Epidermal melanocyte (primary cell): ENCODE measurements at regions not wholly inside any gene's neighbourhood (a gene's known extent, or its start where the extent isn't known, plus 50 kb on each side); places are given as distances from the start of the nearest gene placed in this dataset.

Source experiments
- DNase-seq: peaks from one replicate; pipeline ENCODE4 v3.0.0; 2011; ENCODE audit warnings: low spot score; ENCODE audit not compliant: insufficient read length

- DNase-seq: no peak
Measured at GRCh38 chr2:9137379-9138150, 69.0 kb upstream of the ASAP2 start.

DNA sequence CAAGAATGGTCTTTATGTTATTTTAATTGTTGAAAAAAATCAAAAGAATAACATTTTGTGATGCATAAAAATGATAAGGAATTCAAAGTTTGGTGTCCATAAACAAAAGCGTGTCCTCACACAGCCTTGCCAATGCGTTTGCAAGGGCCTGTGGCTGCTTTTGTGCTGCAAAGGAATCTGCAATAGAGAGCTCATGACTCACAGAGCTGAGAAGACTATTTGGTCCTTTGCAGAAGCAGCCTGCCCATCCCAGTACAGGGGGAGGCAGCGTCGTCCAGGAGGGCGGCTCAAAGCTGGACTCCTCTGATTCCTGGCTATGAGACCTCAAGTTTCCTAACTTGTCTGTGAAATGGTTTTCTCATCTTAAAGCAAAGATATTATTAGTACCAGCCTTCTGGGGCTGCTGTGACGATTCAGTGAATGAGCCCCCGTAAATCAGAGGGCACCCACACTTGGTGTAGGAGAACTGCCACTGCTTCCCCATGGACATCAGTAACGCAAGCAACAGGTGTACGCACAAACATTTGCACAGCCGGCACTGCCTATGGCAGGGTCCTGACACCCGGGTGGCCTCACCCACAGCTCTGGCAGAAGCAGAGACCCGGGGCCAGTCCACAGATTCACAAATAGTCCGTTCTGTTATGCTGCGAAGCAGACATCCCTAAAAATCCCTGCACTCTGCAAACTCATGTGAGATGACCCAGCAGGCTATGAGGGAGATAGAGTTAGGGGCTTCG is 70.6 kb upstream of the ASAP2 start:
- no peak for DNase-seq

DNA sequence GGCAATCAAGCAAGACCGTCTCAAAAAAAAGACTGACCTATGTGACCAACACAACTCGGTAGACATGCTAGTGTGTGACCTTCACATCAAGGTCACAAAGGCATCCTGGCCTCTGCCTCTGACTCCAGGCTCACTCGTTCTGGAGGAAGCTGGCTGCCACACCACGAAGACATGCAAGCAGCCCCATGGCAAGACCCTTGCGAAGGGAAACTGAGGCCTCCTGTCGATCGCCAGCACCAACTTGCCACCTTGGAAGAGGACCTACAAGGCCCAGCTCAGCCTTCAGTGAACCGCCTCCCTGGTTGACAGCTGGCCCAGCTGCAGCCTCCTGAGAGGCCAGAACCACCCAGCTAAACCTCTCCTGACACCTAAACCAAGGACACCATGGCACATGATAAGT is 79.3 kb upstream of the ASAP2 start:
- no peak for DNase-seq

GRCh38 chr2:9126540-9126939 is 80.1 kb upstream of the ASAP2 start:
- no peak for DNase-seq

DNA sequence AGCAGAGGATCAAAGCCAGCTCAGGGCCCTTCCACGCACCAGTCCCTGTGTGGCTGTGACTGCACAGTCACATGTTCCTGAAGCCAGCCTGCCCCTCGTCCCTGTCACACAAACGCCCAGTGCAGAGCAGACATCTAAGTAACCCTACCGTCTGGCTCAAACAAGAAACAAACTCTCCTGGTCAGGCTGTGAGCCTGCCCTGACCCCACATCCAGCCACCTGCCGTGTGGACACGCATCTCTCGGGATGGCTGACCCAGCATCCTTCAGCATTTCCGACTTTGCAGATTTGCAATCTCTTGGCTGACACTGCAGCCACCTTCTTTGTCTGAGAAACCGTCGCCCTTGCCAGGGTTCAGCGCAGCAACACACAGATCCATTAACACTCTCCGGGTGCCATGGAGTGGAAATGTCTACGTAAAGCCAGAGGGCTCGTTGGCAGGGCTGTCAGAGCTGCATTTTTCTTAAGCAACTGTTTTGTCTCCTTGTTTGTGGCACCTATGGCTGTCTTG is 82.3 kb upstream of the ASAP2 start:
- DNase-seq: no peak

DNA sequence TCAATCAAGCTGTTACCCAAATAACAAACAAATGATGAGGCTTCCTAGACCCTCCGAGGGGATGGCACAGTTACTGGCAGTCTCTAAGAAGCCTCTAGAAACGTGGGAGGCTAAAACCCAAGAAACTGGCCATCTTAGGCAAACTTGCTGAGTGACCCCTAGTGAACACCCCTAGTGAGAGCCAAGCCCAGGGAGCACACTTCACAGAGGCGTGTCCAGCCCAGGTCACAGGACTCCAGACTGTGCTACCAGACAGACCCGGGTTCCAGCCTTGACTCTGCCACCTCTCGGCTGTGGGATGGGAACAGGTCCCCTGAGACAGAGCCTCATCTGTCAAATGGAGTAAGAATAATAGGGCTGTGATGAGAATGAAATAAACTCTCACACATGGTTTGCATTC is 83.5 kb upstream of the ASAP2 start:
- no peak for DNase-seq

GRCh38 chr2:9122367-9122766 is 84.2 kb upstream of the ASAP2 start:
- no peak for DNase-seq

- no peak for DNase-seq
Measured at GRCh38 chr2:9118383-9118960, 88.1 kb upstream of the ASAP2 start.

DNA sequence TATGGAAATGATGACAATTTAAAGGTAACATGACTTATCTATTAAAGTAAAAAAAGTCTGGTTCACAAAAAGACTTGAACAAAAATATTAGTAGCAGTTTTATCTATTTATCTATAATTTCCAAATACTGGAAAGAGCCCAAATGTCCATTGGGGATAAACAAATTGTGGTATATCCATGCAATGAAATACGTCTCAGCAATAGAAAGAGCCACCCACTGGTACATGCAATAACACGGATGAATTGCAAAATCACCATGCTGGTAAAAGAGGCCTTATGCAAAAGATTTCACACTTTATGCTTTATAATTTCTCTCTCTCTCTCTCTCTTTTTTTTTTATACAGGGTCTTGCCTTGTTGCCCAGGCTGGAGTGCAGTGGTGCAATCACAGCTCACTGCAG is 91.4 kb upstream of the ASAP2 start:
- no peak for DNase-seq

DNA sequence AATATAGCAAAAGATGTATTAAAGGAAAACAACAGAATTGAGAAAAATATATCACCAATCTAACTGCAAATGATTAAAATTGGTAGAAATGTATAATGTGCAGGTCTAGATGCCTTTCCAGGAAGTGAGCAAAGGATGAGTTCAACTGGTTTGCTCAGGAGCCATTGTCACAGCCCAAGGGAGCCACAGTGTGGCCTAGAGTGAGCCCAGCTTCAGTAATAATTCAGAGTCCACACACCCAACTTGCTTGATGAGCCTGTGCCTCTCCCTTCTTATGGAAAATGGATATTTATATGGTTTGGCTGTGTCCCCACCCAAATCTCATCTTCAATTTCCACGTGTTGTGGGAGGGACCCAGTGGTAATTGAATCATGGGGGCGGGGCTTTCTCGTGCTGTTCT is 92.2 kb upstream of the ASAP2 start:
- DNase-seq: no peak

DNA sequence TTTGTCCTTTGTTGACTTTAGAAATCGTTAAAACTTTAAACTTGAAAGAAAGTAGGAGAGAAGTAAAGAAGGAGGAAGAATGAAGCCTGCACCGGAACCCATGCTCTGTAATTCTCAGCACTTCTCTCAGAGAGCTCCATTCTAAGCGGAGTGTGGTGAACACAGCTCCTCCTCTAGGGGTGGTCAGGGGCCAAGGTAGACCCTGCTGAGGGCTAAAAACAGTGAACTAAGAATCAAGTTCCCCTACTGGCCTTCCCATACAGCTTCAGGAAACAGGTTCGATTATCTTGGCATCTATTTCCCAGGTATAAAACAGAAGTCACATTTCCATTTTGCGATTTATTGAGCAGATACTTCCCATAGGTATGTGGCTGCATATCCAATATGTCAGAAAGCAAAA is 92.7 kb upstream of the ASAP2 start:
- no peak for DNase-seq

- no peak for DNase-seq
Measured at GRCh38 chr2:9113262-9113661, 93.3 kb upstream of the ASAP2 start.

GRCh38 chr2:9112079-9112721 is 94.4 kb upstream of the ASAP2 start:
- DNase-seq: no peak

GRCh38 chr2:9110893-9111569 is 95.6 kb upstream of the ASAP2 start:
- no peak for DNase-seq

DNA sequence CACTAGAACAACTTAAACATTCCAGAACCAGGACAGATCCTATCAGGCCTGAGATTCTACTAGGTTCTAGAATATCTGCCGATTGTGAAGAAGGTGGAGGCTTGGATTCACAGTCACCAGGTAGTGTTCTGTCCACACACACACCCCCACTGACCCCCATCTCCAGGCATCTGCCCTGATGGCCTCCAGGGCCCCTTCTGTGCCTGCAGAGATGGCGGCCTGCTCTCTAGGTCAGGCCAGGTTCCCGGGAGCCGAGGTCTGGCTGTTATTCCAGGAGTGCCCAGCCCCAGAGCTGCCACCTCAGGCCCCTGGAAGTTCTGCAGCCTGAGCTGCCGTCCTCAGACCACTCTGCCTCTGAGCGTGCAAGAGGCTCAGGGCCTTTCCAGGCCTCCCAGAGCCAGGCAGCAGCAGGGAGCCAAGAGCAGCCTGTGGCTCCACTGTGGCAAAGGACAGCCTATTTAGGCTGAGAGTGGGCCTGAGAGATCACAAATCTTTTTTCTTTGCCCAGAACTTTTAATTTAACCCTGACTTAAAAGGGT is 96.2 kb upstream of the ASAP2 start:
- DNase-seq: no peak

- no peak for DNase-seq
Measured at GRCh38 chr2:9109871-9110270, 96.7 kb upstream of the ASAP2 start.

GRCh38 chr2:9108210-9108967 is 98.2 kb upstream of the ASAP2 start:
- no peak for DNase-seq

DNA sequence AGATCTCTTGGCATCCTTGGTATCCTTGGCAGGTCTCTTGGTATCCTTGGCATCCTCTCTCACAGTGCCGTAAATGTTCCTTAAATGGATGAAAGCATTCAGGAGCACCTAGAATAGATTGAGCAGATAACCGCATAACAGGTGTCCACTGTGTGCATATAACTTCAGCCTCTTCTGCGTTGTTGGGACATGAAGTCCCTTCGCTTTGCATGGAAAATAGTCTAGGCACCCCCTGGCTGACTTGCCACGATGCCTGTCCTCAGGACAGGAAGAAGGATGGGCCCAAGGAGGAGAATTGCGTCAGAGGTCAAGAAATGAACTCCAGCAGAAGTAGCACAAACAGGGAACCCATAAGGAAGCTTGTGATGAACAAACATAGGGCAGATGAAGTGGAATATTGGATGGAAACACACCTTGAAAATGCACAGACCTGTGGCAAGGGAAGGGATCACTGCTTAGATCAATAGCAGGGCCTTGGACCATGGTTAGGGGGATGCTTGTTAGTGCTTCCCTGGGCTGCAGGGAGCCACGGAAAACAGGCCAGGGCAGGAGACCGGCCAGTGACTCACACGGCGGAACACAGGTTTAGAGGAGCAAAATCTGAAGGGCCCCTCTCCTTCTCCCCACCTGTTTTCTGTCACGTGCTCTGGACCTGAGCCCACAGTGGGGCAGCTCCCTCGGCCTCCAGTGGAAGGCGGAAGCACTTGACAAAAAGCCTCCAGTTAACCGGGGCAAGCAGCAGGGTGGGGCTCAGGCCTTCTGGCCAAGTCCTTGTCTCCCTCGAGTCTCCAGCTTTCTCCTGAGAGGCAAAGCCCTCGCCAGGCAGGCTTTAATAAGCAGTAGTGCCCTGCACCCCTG is 99.2 kb upstream of the ASAP2 start:
- no peak for DNase-seq
